Liver (tissue), 3 donors: ENCODE measurements at regions not wholly inside any gene's neighbourhood (a gene's known extent, or its start where the extent isn't known, plus 50 kb on each side); places are given as distances from the start of the nearest gene placed in this dataset.

Source experiments
- EGR1 ChIP-seq, 2 donors: IDR thresholded peaks; 2 replicates each; pipeline ENCODE4 v1.6.1; 2016 to 2018; ENCODE audit warnings: antibody characterized with exemption in 2 of 2, low read depth in 2 of 2
- GABPA ChIP-seq, 2 donors: IDR thresholded peaks in 1 of 2; conservative IDR thresholded peaks in 1 of 2; 2 replicates each; pipeline ENCODE4 v1.6.1; 2016; ENCODE audit warnings: antibody characterized with exemption in 2 of 2, mild to moderate bottlenecking in 1 of 2, moderate library complexity in 1 of 2
- HNF4A ChIP-seq, 2 donors: conservative IDR thresholded peaks; 2 replicates each; pipeline ENCODE4 v1.6.1; 2016; ENCODE audit warnings: antibody characterized with exemption in 2 of 2, mild to moderate bottlenecking in 2 of 2
- JUND ChIP-seq, 2 donors: IDR thresholded peaks; 2 replicates each; pipeline ENCODE4 v1.6.1; 2016; ENCODE audit warnings: antibody characterized with exemption in 2 of 2
- RAD21 ChIP-seq, 2 donors: IDR thresholded peaks; 2 replicates each; pipeline ENCODE4 v1.6.1; 2016; ENCODE audit warnings: antibody characterized with exemption in 2 of 2, mild to moderate bottlenecking in 2 of 2
- RXRA ChIP-seq, 2 donors: IDR thresholded peaks; 2 replicates each; pipeline ENCODE4 v1.6.1; 2017 to 2018; ENCODE audit warnings: antibody characterized with exemption in 2 of 2, mild to moderate bottlenecking in 1 of 2
- SP1 ChIP-seq: IDR thresholded peaks from 2 replicates; pipeline ENCODE4 v1.6.1; 2018; ENCODE audit warnings: antibody characterized with exemption, mild to moderate bottlenecking
- TAF1 ChIP-seq: conservative IDR thresholded peaks from 2 replicates; pipeline ENCODE4 v1.6.1; 2016; ENCODE audit warnings: antibody characterized with exemption, mild to moderate bottlenecking
- YY1 ChIP-seq: IDR thresholded peaks from 2 replicates; pipeline ENCODE4 v1.6.1; 2016; ENCODE audit warnings: antibody characterized with exemption, mild to moderate bottlenecking
- TF ChIP-seq, protein P1 (sequence below): fragments of 150-350 bp; IDR thresholded peaks from 2 replicates; pipeline ENCODE4 v1.5.1; 2017; ENCODE audit warnings: improper control_type of control experiment, low read depth, low read length; ENCODE audit not compliant: missing input control
- TF ChIP-seq, protein P2 (sequence below): IDR thresholded peaks from 2 replicates; pipeline ENCODE4 v1.6.1; 2016; ENCODE audit warnings: antibody characterized with exemption, mild to moderate bottlenecking
- TF ChIP-seq, protein P3 (sequence below): IDR thresholded peaks from 2 replicates; pipeline ENCODE4 v1.6.1; 2016; ENCODE audit warnings: antibody characterized with exemption
- TF ChIP-seq, protein P4 (sequence below): IDR thresholded peaks from 2 replicates; pipeline ENCODE4 v1.6.1; 2016; ENCODE audit warnings: antibody characterized with exemption
- TF ChIP-seq, protein P5 (sequence below): IDR thresholded peaks from 2 replicates; pipeline ENCODE4 v1.6.1; 2016; ENCODE audit warnings: antibody characterized with exemption
- donor health status: healthy.
- donor health status: healthy.

DNA sequence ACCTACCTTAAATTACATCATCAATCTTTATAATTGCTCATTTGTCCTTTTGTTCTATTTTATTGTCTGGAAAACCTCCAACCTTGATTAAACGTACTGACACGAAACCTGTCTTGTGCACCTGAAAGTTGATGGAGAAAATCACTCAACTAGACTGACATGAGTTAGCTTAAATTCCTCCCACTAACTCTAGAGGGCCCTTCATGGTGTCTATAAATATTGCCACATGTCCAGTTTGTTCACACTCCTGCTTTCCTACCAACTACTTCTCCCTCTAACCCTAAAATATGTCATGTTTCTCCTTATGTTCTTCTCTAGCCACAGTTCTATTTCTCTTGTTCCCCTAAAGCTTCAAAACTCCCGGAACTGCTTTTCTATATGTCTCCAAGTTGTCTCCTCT lies 59.8 kb upstream of the SGO1 start:
- TF ChIP-seq TAF1 (no peak), JUND (IDR thresholded peaks at IDR 0.05) (no peak), GABPA (IDR thresholded peaks at IDR 0.05 in 1 of 2, conservative IDR thresholded peaks at IDR 0.05 in 1 of 2) (no peak), YY1 (no peak), RAD21 (IDR thresholded peaks at IDR 0.05) (no peak), RXRA (IDR thresholded peaks at IDR 0.05) (no peak), EGR1 (IDR thresholded peaks at IDR 0.05; ENCODE audit: low read depth in 2 of 2) (no peak), HNF4A (conservative IDR thresholded peaks at IDR 0.05) (no peak), SP1 (no peak)
- TF ChIP-seq, protein P1, sequence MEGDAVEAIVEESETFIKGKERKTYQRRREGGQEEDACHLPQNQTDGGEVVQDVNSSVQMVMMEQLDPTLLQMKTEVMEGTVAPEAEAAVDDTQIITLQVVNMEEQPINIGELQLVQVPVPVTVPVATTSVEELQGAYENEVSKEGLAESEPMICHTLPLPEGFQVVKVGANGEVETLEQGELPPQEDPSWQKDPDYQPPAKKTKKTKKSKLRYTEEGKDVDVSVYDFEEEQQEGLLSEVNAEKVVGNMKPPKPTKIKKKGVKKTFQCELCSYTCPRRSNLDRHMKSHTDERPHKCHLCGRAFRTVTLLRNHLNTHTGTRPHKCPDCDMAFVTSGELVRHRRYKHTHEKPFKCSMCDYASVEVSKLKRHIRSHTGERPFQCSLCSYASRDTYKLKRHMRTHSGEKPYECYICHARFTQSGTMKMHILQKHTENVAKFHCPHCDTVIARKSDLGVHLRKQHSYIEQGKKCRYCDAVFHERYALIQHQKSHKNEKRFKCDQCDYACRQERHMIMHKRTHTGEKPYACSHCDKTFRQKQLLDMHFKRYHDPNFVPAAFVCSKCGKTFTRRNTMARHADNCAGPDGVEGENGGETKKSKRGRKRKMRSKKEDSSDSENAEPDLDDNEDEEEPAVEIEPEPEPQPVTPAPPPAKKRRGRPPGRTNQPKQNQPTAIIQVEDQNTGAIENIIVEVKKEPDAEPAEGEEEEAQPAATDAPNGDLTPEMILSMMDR = peak; percentile 10
- TF ChIP-seq, protein P2, sequence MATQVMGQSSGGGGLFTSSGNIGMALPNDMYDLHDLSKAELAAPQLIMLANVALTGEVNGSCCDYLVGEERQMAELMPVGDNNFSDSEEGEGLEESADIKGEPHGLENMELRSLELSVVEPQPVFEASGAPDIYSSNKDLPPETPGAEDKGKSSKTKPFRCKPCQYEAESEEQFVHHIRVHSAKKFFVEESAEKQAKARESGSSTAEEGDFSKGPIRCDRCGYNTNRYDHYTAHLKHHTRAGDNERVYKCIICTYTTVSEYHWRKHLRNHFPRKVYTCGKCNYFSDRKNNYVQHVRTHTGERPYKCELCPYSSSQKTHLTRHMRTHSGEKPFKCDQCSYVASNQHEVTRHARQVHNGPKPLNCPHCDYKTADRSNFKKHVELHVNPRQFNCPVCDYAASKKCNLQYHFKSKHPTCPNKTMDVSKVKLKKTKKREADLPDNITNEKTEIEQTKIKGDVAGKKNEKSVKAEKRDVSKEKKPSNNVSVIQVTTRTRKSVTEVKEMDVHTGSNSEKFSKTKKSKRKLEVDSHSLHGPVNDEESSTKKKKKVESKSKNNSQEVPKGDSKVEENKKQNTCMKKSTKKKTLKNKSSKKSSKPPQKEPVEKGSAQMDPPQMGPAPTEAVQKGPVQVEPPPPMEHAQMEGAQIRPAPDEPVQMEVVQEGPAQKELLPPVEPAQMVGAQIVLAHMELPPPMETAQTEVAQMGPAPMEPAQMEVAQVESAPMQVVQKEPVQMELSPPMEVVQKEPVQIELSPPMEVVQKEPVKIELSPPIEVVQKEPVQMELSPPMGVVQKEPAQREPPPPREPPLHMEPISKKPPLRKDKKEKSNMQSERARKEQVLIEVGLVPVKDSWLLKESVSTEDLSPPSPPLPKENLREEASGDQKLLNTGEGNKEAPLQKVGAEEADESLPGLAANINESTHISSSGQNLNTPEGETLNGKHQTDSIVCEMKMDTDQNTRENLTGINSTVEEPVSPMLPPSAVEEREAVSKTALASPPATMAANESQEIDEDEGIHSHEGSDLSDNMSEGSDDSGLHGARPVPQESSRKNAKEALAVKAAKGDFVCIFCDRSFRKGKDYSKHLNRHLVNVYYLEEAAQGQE = no peak
- TF ChIP-seq, protein P3, sequence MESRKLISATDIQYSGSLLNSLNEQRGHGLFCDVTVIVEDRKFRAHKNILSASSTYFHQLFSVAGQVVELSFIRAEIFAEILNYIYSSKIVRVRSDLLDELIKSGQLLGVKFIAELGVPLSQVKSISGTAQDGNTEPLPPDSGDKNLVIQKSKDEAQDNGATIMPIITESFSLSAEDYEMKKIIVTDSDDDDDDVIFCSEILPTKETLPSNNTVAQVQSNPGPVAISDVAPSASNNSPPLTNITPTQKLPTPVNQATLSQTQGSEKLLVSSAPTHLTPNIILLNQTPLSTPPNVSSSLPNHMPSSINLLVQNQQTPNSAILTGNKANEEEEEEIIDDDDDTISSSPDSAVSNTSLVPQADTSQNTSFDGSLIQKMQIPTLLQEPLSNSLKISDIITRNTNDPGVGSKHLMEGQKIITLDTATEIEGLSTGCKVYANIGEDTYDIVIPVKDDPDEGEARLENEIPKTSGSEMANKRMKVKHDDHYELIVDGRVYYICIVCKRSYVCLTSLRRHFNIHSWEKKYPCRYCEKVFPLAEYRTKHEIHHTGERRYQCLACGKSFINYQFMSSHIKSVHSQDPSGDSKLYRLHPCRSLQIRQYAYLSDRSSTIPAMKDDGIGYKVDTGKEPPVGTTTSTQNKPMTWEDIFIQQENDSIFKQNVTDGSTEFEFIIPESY = no peak
- TF ChIP-seq, protein P4, sequence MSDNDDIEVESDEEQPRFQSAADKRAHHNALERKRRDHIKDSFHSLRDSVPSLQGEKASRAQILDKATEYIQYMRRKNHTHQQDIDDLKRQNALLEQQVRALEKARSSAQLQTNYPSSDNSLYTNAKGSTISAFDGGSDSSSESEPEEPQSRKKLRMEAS = no peak
- TF ChIP-seq, protein P5, sequence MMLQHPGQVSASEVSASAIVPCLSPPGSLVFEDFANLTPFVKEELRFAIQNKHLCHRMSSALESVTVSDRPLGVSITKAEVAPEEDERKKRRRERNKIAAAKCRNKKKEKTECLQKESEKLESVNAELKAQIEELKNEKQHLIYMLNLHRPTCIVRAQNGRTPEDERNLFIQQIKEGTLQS = no peak
